Cardiac muscle cell (in vitro differentiated cells and primary cell): ENCODE measurements at regions not wholly inside any gene's neighbourhood (a gene's known extent, or its start where the extent isn't known, plus 50 kb on each side); places are given as distances from the start of the nearest gene placed in this dataset.

Source experiments
- DNase-seq, 2 donors: peaks; one replicate each; pipeline versions ENCODE4 v3.0.0 to v3.0.0-alpha.2; 2010 to 2017; ENCODE audit warnings: low read depth in 1 of 2, low spot score in 1 of 2
- H3K27ac ChIP-seq: fragments of 200-600 bp; sonication (generic); 2 replicates; pipeline ENCODE4 v1.5.1; 2016
- H3K27me3 ChIP-seq: fragments of 200-600 bp; sonication (generic); 2 replicates; pipeline ENCODE4 v1.6.0; 2016; ENCODE audit warnings: control low read depth
- H3K36me3 ChIP-seq: fragments of 200-600 bp; sonication (generic); 2 replicates; pipeline ENCODE4 v1.5.1; 2016; ENCODE audit warnings: control low read depth
- H3K4me1 ChIP-seq: fragments of 200-600 bp; sonication (generic); 2 replicates; pipeline ENCODE4 v1.8.1; 2017; ENCODE audit warnings: low read depth, mild to moderate bottlenecking, mixed run types
- H3K4me3 ChIP-seq: fragments of 200-600 bp; sonication (generic); 2 replicates; pipeline ENCODE4 v1.5.1; 2016; ENCODE audit warnings: mild to moderate bottlenecking
- H3K9me3 ChIP-seq: fragments of 200-600 bp; sonication (generic); 2 replicates; pipeline ENCODE4 v1.5.1; 2017; ENCODE audit warnings: low read depth, mild to moderate bottlenecking, control low read depth
- TF ChIP-seq, protein P1 (sequence below): IDR thresholded peaks from 2 replicates; pipeline ENCODE4 v1.5.1; 2012; ENCODE audit warnings: low read depth, mild to moderate bottlenecking, low read length

DNA sequence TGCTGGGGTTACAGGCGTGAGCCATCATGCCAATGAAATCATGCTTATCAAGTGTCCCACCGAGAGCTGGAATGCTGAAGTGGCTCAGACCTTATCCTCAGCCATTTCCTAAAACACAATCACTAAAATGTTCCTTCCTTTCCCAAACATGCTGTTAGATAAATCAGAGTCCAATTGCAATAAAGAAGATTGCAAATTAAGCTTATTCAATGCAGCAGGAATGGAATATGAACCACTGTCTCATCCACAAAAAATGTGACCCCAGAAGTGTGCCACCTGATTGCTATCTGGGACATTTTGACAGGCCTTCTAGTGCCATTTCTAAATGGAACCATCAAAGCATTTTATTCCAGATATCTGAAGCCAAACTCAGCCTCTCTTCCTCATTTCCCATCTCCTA, 205.5 kb upstream of the CDH11 start:
- H3K36me3 ChIP-seq = no peaks in the 10 kb centered on the region
- H3K4me1 ChIP-seq = no peaks in the 10 kb centered on the region
- TF ChIP-seq, protein P1, sequence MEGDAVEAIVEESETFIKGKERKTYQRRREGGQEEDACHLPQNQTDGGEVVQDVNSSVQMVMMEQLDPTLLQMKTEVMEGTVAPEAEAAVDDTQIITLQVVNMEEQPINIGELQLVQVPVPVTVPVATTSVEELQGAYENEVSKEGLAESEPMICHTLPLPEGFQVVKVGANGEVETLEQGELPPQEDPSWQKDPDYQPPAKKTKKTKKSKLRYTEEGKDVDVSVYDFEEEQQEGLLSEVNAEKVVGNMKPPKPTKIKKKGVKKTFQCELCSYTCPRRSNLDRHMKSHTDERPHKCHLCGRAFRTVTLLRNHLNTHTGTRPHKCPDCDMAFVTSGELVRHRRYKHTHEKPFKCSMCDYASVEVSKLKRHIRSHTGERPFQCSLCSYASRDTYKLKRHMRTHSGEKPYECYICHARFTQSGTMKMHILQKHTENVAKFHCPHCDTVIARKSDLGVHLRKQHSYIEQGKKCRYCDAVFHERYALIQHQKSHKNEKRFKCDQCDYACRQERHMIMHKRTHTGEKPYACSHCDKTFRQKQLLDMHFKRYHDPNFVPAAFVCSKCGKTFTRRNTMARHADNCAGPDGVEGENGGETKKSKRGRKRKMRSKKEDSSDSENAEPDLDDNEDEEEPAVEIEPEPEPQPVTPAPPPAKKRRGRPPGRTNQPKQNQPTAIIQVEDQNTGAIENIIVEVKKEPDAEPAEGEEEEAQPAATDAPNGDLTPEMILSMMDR = no peak
- H3K27ac ChIP-seq = no peak overlapping the region
- DNase-seq = no peak
- no peak overlapping the region for H3K4me3 ChIP-seq
- no peaks in the 10 kb centered on the region for H3K27me3 ChIP-seq
- no peaks in the 10 kb centered on the region for H3K9me3 ChIP-seq

DNA sequence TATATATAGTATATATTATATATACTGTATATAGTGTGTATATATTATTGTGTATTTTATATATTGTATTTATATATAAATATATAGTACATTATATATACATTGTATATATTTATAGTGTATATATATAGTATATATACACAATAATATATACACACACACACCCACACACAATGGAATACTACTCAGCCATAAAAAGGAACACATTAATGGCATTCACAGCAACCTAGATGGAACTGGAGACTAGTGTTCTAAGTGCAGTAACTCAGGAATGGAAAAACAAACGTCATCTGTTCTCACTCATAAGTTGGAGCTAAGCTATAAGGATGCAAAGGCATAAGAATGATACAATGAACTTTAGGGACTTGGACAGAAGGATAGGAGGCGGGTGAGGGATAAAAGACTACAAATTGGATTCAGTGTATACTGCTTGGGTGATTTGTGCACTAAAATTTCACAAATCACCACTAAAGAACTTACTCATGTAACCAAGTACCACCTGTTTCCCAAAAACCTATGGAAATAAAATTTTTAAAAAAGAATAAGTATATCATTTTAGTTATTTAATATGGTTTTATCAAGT, 201.9 kb upstream of the CDH11 start:
- Histone ChIP-seq H3K4me3 (no peak overlapping the region), H3K27ac (no peak overlapping the region), H3K9me3 (no peaks in the 10 kb centered on the region), H3K36me3 (no peaks in the 10 kb centered on the region), H3K4me1 (peaks cover 12% of the 10 kb centered on the region), H3K27me3 (no peaks in the 10 kb centered on the region)
- no peak for DNase-seq
- TF ChIP-seq, protein P1 = no peak

DNA sequence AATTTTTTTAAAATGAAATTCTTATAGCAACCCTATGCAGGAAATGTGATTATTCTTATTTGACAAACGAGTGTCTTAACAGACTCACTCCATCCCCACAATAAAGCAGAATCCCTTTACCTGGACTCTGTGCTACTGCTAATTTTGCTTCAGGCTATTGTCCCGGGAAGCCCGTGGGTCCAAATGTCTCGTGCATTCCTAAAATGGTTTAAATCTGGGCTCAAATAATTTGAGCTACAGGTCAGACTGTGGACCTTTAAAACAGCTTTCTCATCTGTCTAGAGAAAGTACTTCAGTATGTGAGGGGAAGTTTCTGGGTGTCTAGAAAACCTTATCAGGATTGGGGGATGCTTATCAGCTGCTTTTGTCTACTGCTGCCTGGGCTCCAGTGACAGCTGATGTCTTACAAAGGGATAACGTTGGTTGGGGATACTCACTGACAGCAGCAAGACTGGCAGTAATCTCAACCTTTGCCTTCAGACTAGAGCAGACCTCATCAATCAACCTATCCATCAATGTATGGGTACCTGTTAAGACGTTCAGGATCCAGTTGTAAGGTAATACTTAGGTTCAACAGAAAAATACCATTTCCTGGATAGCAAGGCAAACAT, 197.9 kb upstream of the CDH11 start:
- Histone ChIP-seq H3K4me3 (no peak overlapping the region), H3K27me3 (no peaks in the 10 kb centered on the region), H3K9me3 (no peaks in the 10 kb centered on the region), H3K27ac (no peak overlapping the region), H3K4me1 (peaks cover 17% of the 10 kb centered on the region), H3K36me3 (no peaks in the 10 kb centered on the region)
- DNase-seq = no peak
- TF ChIP-seq, protein P1 = no peak

DNA sequence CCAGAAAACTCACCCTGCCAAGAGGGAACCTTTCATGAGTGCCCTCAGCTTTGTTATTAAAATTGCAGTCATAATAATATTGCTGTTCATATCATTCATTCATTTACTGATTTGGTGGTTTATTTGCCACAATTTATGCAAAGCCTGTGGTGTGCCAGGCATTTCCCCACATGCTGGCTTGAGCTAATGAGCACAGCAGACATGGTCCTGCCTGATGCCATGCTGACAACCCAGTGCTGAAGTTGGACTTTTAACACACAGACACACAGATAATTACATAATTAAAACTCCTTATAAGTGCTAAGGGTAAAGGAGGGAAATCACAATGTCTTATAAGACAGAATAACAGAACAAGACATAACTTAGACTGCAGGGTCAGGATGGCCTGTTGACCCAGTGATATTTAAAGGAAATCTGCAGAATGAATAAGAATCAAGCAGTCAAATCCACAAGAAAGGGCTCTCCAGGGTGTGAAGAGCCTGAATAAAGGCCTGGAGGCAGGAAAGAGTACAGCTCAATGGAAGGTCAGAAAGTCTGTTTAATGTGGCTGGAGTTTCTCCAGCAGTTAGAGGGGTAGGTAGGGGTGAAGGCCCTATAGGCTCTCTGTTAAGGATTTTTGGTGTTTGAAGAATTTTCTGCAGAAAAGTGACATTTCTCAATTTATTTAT, 196.9 kb upstream of the CDH11 start:
- Histone ChIP-seq H3K27me3 (no peaks in the 10 kb centered on the region), H3K9me3 (no peaks in the 10 kb centered on the region), H3K4me1 (peaks cover 17% of the 10 kb centered on the region), H3K36me3 (no peaks in the 10 kb centered on the region), H3K27ac (no peak overlapping the region), H3K4me3 (no peak overlapping the region)
- no peak for DNase-seq
- TF ChIP-seq, protein P1 = no peak

DNA sequence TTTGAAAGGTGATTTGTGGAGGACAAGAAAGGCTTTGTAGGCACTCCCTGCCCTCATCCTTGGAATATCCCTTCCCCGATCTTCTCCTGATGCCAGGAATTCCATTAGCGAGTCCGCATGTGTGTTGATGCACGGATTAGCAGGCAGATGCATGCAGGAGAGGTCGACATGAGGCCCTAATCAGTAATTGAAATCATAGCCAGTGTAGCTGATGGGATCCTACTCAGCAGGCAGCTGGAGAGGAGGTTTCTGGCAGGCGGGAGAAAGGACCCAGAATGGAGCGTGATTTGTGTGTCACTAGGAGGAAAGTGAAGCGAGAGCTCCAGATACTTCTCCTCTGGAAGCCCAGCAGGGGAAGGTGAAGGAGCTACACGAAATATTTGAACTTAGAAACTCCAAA, 196.3 kb upstream of the CDH11 start:
- Histone ChIP-seq H3K4me3 (no peak overlapping the region), H3K9me3 (no peaks in the 10 kb centered on the region), H3K4me1 (peaks cover 17% of the 10 kb centered on the region), H3K27me3 (no peaks in the 10 kb centered on the region), H3K27ac (no peak overlapping the region), H3K36me3 (no peaks in the 10 kb centered on the region)
- TF ChIP-seq, protein P1 = no peak
- DNase-seq = no peak
